ENCODE measurements at regions not wholly inside any gene's neighbourhood (a gene's known extent, or its start where the extent isn't known, plus 50 kb on each side); places are given as distances from the start of the nearest gene placed in this dataset.

DNA sequence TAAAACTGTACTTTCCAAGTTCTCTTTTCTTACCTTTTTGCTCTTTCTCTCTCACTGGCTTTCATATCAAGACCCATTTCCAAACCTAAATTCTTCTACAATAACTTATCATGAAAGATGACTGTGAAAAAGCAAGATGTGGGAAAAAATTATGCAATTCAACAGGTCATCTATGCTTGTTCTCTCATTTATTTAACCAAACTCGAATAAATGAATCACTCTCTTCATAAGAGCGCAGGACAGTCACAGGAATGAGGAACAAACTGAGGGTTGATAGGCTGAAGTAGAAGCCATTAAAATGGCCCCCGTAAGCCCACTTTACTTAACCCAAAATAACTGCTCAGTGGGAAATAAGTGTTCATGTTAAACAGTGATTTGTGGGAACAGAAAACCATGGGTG lies 1289.7 kb upstream of the SORCS1 start:
- no peak for TF ChIP-seq EP300 (IDR thresholded peaks at IDR 0.05; ENCODE audit: borderline replicate concordance in 1 of 2, low read depth in 2 of 2, low read length in 2 of 2)
- TF ChIP-seq CTCF (IDR thresholded peaks at IDR 0.05; ENCODE audit: control extremely low read depth in 1 of 3, insufficient read depth in 1 of 3, low read depth in 1 of 3, low read length in 3 of 3): no peak
- TF ChIP-seq SUZ12 (IDR thresholded peaks at IDR 0.05; ENCODE audit: low read length): no peak
- TF ChIP-seq EZH2 (IDR thresholded peaks at IDR 0.05; ENCODE audit: low read depth, low read length, severe bottlenecking): no peak
- no peak for TF ChIP-seq EGR1 (IDR thresholded peaks at IDR 0.05; ENCODE audit: borderline replicate concordance, low read depth, low read length)
- TF ChIP-seq HDAC6 (IDR thresholded peaks at IDR 0.05; ENCODE audit: low read depth, low read length): no peak
